ENCODE measurements at regions not wholly inside any gene's neighbourhood (a gene's known extent, or its start where the extent isn't known, plus 50 kb on each side); places are given as distances from the start of the nearest gene placed in this dataset.

- FAIRE-seq (no peak), DNase-seq (ENCODE audit: insufficient read length, low spot score) (no peak)
- TF ChIP-seq CTCF (IDR thresholded peaks at IDR 0.05; ENCODE audit: insufficient read depth, missing control alignments): no peak
Observed at GRCh38 chr2:41896186-41896846, 151.5 kb upstream of the PKDCC start.

- DNase-seq (ENCODE audit: insufficient read length, low spot score) (no peak), FAIRE-seq (no peak)
- no peak for TF ChIP-seq CTCF (IDR thresholded peaks at IDR 0.05; ENCODE audit: insufficient read depth, missing control alignments)
Observed at GRCh38 chr2:41899189-41899588, 148.6 kb upstream of the PKDCC start.

GRCh38 chr2:41900101-41900577 is 147.7 kb upstream of the PKDCC start:
- no peak for DNase-seq (ENCODE audit: insufficient read length, low spot score)
- no peak for FAIRE-seq
- no peak for TF ChIP-seq CTCF (IDR thresholded peaks at IDR 0.05; ENCODE audit: insufficient read depth, missing control alignments)

GRCh38 chr2:41902897-41903296 is 144.9 kb upstream of the PKDCC start:
- no peak for TF ChIP-seq CTCF (IDR thresholded peaks at IDR 0.05; ENCODE audit: insufficient read depth, missing control alignments)
- DNase-seq (ENCODE audit: insufficient read length, low spot score) (no peak), FAIRE-seq (no peak)

- TF ChIP-seq CTCF (IDR thresholded peaks at IDR 0.05; ENCODE audit: insufficient read depth, missing control alignments): no peak
- DNase-seq (ENCODE audit: insufficient read length, low spot score) (no peak), FAIRE-seq (no peak)
Observed at GRCh38 chr2:41903474-41904135, 144.2 kb upstream of the PKDCC start.

GRCh38 chr2:41904459-41904858 is 143.4 kb upstream of the PKDCC start:
- no peak for TF ChIP-seq CTCF (IDR thresholded peaks at IDR 0.05; ENCODE audit: insufficient read depth, missing control alignments)
- no peak for FAIRE-seq

More at GRCh38 chr2:41904459-41904858, 143.4 kb upstream of the PKDCC start:
- no peak for DNase-seq (ENCODE audit: insufficient read length, low spot score)

All from D721Med (cell line).